CD4-positive, alpha-beta T cell treated with Interleukin-6 for 4 hours (primary cell): ENCODE measurements at regions not wholly inside any gene's neighbourhood (a gene's known extent, or its start where the extent isn't known, plus 50 kb on each side); places are given as distances from the start of the nearest gene placed in this dataset.

Source experiments
- DNase-seq: peaks from one replicate; pipeline ENCODE4 v3.0.0-alpha.2; 2020; ENCODE audit warnings: mixed read lengths

GRCh38 chr10:129396021-129396722, 70.9 kb upstream of the MGMT start:
- DNase-seq: no peak

DNA sequence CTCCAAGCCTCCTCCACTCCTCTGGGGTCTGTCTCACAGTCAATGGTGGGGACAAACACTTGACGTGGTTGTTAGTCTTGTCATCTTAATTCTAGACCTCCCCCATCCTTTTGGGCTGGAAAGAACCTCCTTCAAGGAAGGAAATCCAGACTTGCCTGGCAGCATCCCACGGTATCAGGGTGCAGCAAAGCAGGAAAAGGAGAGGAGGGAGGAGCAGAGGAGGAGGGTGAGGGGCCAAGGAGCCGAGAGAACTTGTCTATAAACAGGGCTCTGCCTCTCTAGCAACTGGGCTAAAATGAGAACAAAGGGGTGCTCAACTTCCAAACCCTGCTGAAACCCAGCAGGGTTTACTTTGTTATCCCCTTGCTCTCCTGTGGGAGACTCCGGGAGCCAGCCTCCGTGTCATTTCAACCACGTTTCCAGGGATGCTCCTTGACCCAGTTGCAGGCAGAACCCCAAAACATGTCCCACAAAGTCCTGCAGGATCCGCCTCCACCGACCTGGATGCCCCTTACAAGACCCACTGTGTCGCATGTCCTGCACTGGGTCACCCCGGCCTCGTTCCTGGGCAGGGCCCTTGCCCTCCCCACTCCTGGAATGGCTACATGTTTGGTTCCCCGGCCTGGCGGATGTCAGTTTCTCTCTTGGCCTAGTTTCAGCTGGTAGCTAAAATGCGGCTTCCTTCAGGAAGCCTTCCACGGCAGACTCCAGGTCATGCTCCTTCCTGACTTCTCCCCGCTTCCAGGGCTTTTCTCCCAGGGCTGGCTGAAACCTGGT, 69.7 kb upstream of the MGMT start:
- no peak for DNase-seq

- no peak for DNase-seq
Measured at GRCh38 chr10:129398711-129399141, 68.3 kb upstream of the MGMT start.

DNA sequence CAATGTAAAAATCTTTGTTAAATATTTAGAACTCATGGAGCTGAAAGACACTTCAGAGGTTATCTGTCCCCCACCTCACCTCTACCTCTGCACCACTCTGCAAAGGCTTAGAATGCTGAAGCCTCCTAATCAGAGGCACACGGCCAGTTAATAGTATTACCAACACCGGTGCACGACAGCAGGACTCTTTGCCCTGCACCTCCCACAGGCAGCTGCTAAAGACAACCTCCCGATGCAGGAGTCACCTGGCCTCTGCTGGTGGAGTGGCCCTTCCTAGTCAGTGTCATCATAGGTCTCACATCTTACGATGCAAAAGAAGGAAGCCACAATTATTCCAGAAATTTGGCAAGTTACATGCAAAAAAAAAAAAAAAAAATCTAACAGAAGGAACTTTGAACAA, 66.6 kb upstream of the MGMT start:
- DNase-seq: no peak

DNA sequence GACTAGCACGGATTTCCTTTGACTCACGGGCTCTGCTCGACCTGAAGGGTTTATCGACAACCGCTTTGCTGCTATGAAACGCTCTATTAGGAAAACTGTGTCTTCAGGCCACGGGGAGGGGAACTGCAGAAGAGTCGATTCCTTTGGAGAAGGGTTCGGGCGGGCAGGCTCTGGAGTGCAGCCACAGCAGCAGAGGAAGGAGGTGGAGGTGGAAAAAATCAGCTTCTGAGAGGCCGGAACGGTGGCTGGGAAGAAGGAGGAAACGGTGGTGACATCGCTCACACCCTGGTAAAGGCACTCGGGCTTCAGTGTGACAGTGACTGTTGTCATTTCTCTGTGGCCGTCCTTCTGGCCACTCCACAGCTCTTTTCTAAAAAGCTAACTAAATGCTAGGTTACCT, 64.6 kb upstream of the MGMT start:
- DNase-seq: no peak

GRCh38 chr10:129404091-129404490, 63.0 kb upstream of the MGMT start:
- no peak for DNase-seq

- no peak for DNase-seq
Measured at GRCh38 chr10:129405389-129405788, 61.7 kb upstream of the MGMT start.

DNA sequence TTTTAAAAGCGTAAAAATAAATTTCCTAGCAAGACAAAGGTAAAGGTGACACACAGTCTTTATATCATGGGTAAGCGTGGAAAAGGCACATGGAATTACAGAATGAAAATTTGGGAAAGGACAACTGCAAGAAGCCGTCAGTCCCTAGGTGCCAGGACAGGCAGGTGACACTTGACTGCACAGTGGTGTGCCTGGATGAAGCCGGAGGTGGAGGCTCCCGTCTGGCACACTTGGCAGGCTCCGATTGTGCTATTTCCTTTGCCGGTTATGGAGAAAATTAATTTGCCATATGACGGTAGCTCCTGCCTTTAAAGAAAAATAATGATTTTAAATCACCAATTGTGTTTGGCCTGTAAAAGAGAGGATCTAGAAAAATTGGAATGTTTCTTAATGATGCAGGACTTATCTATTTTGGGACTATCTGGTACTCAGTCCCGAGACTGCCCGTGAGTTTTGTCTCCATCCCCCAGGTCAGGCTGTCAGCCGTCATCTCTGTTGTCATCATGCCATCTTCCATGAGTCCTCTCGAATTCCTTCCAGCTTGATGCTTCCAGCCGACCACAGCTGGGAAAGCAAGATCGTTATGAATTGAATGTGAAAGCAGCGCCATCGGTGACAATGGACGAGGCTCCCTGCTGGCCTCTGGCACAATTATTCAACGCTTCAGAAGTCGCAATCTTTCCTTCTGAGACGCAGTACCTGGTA, 56.2 kb upstream of the MGMT start:
- DNase-seq: no peak

- no peak for DNase-seq
Measured at GRCh38 chr10:129411393-129411705, 55.7 kb upstream of the MGMT start.

- DNase-seq: no peak
Measured at GRCh38 chr10:129411772-129412171, 55.3 kb upstream of the MGMT start.

DNA sequence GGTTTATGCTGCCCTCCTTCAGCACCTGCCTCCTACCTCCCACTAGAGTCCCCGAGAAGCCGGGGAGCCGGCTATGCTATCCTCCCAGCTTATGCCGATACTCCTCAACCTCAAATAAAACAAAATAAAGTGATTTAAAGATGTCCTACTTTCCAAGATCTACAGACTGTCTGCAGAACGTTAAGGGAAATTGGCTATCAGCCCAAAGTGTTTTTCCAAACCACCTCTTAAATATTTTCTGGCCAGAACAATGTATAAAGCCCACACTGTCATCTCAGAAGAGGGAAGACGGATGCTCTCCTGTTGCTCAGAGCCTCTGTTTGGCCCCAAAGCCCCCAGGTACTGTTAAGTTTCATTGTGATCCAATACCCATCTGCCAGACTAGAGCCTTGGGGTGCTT, 54.0 kb upstream of the MGMT start:
- DNase-seq: no peak

- no peak for DNase-seq
Measured at GRCh38 chr10:129415215-129416140, 51.6 kb upstream of the MGMT start.

DNA sequence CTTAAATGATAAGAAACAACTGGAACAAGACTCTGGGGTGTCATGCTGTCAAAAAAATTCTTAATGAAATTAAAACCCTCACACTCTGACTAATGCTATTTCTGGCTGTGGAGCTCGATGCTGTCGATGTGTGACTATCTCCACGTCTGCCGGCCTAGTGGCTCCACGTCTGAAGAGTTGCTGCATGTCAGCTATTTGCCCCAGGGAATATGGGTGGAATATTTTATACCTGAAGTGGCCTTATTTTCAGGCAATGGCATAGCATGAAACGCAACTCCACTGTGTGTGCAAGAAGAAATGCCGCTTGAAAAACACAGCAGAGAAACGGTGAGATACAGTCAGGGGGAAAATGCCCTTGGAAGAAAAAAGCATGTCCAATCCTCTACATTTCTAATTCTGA, 50.9 kb upstream of the MGMT start:
- no peak for DNase-seq

GRCh38 chr10:129416956-129417765, 49.9 kb upstream of the MGMT start:
- no peak for DNase-seq
